HEK293 (cell line): ENCODE measurements at regions not wholly inside any gene's neighbourhood (a gene's known extent, or its start where the extent isn't known, plus 50 kb on each side); places are given as distances from the start of the nearest gene placed in this dataset.

Experiments used
- CTCF ChIA-PET: fragments of 350-600 bp; formaldehyde crosslinking; extraction: SDS; loops from one replicate; lab custom pipeline; 2021; ENCODE audit warnings: antibody characterized with exemption; lab: Yijun Ruan, JAX
- POLR2A ChIA-PET: fragments of 300-600 bp; formaldehyde crosslinking; extraction: SDS; loops from one replicate; lab custom pipeline; 2020; ENCODE audit warnings: antibody characterized with exemption, inconsistent platforms; lab: Yijun Ruan, JAX
- H3K27ac ChIP-seq: fragments of 200-500 bp; sonication (Bioruptor generic); 2 replicates; pipeline ENCODE4 v1.5.1; 2014; ENCODE audit warnings: low read depth, low read length, control low read depth, inconsistent platforms; ENCODE audit errors: extremely low read depth
- H3K36me3 ChIP-seq, 2 experiments: fragments of 200-500 bp in 1 of 2; sonication (Bioruptor generic) in 1 of 2; 1 replicate in 1 of 2; 2 replicates in 1 of 2; pipeline ENCODE4 v1.5.1; 2014 to 2017; ENCODE audit warnings: inconsistent platforms in 2 of 2, low read length in 2 of 2; ENCODE audit not compliant: control insufficient read depth in 2 of 2, insufficient read depth in 1 of 2
- H3K4me1 ChIP-seq: fragments of 200-500 bp; sonication (Bioruptor generic); 2 replicates; pipeline ENCODE4 v1.5.1; 2014; ENCODE audit warnings: mild to moderate bottlenecking, low read length, inconsistent platforms; ENCODE audit not compliant: control insufficient read depth, insufficient read depth
- H3K4me3 ChIP-seq: 2 replicates; pipeline ENCODE4 v1.5.1; 2011; ENCODE audit warnings: low read depth, mild to moderate bottlenecking, control low read depth, low read length, moderate library complexity
- H3K9me3 ChIP-seq: fragments of 200-500 bp; sonication (Bioruptor generic); 2 replicates; pipeline ENCODE4 v1.5.1; 2014; ENCODE audit warnings: low read depth, low read length, inconsistent platforms; ENCODE audit not compliant: control insufficient read depth, insufficient read depth
- GFI1B ChIP-seq: fragments of 450-650 bp; formaldehyde crosslinking; IDR thresholded peaks from 2 replicates; pipeline ENCODE4 v1.5.1; 2016; ENCODE audit warnings: missing biosample characterization, missing genetic modification characterization
- GLIS2 ChIP-seq: fragments of 450-650 bp; formaldehyde crosslinking; IDR thresholded peaks from 2 replicates; pipeline ENCODE4 v1.5.1; 2016; ENCODE audit warnings: missing biosample characterization, missing genetic modification characterization
- KLF9 ChIP-seq: fragments of 450-650 bp; formaldehyde crosslinking; IDR thresholded peaks from 2 replicates; pipeline ENCODE4 v1.5.1; 2016; ENCODE audit warnings: missing biosample characterization, missing genetic modification characterization, low read depth
- ZFP3 ChIP-seq: fragments of 450-650 bp; formaldehyde crosslinking; IDR thresholded peaks from 2 replicates; pipeline ENCODE4 v1.5.1; 2016; ENCODE audit warnings: low read depth, missing biosample characterization, missing genetic modification characterization
- ZNF175 ChIP-seq: fragments of 450-650 bp; formaldehyde crosslinking; IDR thresholded peaks from 2 replicates; pipeline ENCODE4 v1.5.1; 2016; ENCODE audit warnings: missing biosample characterization, missing genetic modification characterization
- ZNF266 ChIP-seq: fragments of 450-650 bp; formaldehyde crosslinking; IDR thresholded peaks from 2 replicates; pipeline ENCODE4 v1.5.1; 2016; ENCODE audit warnings: missing biosample characterization, missing genetic modification characterization, low read depth
- ZNF350 ChIP-seq: fragments of 450-650 bp; formaldehyde crosslinking; IDR thresholded peaks from 2 replicates; pipeline ENCODE4 v1.5.0; 2017; ENCODE audit warnings: missing biosample characterization, mild to moderate bottlenecking, missing genetic modification characterization
- ZNF530 ChIP-seq: fragments of 450-650 bp; formaldehyde crosslinking; IDR thresholded peaks from 2 replicates; pipeline ENCODE4 v1.5.1; 2016; ENCODE audit warnings: low read depth, missing biosample characterization, missing genetic modification characterization
- ZNF544 ChIP-seq: fragments of 450-650 bp; formaldehyde crosslinking; IDR thresholded peaks from 2 replicates; pipeline ENCODE4 v1.5.0; 2017; ENCODE audit warnings: missing biosample characterization, missing genetic modification characterization
- ZNF548 ChIP-seq: fragments of 450-650 bp; formaldehyde crosslinking; IDR thresholded peaks from 2 replicates; pipeline ENCODE4 v1.5.1; 2016; ENCODE audit warnings: missing biosample characterization, missing genetic modification characterization
- ZNF549 ChIP-seq: fragments of 450-650 bp; IDR thresholded peaks from 2 replicates; pipeline ENCODE4 v1.5.1; 2018; ENCODE audit warnings: missing biosample characterization, missing genetic modification characterization, mild to moderate bottlenecking, inconsistent platforms, moderate library complexity
- ZNF596 ChIP-seq: fragments of 450-650 bp; IDR thresholded peaks from 2 replicates; pipeline ENCODE4 v1.5.0; 2018; ENCODE audit warnings: missing biosample characterization, mild to moderate bottlenecking, missing genetic modification characterization, moderate library complexity
- ZNF610 ChIP-seq: fragments of 450-650 bp; formaldehyde crosslinking; IDR thresholded peaks from 2 replicates; pipeline ENCODE4 v1.5.1; 2016; ENCODE audit warnings: missing biosample characterization, missing genetic modification characterization, borderline replicate concordance
- ZNF664 ChIP-seq: fragments of 450-650 bp; formaldehyde crosslinking; IDR thresholded peaks from 2 replicates; pipeline ENCODE4 v1.5.1; 2016; ENCODE audit warnings: missing biosample characterization, missing genetic modification characterization
- ZNF677 ChIP-seq: fragments of 450-650 bp; IDR thresholded peaks from 2 replicates; pipeline ENCODE4 v1.5.0; 2018; ENCODE audit warnings: missing biosample characterization, mild to moderate bottlenecking, missing genetic modification characterization, moderate library complexity
- ZNF777 ChIP-seq: fragments of 450-650 bp; formaldehyde crosslinking; IDR thresholded peaks from 2 replicates; pipeline ENCODE4 v1.5.1; 2017; ENCODE audit warnings: missing biosample characterization, missing genetic modification characterization, borderline replicate concordance
- TF ChIP-seq, protein P1 (sequence below): fragments of 450-650 bp; formaldehyde crosslinking; IDR thresholded peaks from 2 replicates; pipeline ENCODE4 v1.5.1; 2017; ENCODE audit warnings: missing biosample characterization, missing genetic modification characterization
- TF ChIP-seq, protein P2 (sequence below): fragments of 450-650 bp; formaldehyde crosslinking; IDR thresholded peaks from 2 replicates; pipeline ENCODE4 v1.5.1; 2017; ENCODE audit warnings: missing biosample characterization, missing genetic modification characterization
- TF ChIP-seq, protein P3 (sequence below): fragments of 450-650 bp; formaldehyde crosslinking; IDR thresholded peaks from 2 replicates; pipeline ENCODE4 v1.5.1; 2016; ENCODE audit warnings: missing biosample characterization, missing genetic modification characterization
- TF ChIP-seq, protein P4 (sequence below): fragments of 450-650 bp; formaldehyde crosslinking; IDR thresholded peaks from 2 replicates; pipeline ENCODE4 v1.5.1; 2016; ENCODE audit warnings: missing biosample characterization, missing genetic modification characterization
- TF ChIP-seq, protein P5 (sequence below): fragments of 450-650 bp; formaldehyde crosslinking; IDR thresholded peaks from 2 replicates; pipeline ENCODE4 v1.5.1; 2017; ENCODE audit warnings: missing biosample characterization, missing genetic modification characterization

DNA sequence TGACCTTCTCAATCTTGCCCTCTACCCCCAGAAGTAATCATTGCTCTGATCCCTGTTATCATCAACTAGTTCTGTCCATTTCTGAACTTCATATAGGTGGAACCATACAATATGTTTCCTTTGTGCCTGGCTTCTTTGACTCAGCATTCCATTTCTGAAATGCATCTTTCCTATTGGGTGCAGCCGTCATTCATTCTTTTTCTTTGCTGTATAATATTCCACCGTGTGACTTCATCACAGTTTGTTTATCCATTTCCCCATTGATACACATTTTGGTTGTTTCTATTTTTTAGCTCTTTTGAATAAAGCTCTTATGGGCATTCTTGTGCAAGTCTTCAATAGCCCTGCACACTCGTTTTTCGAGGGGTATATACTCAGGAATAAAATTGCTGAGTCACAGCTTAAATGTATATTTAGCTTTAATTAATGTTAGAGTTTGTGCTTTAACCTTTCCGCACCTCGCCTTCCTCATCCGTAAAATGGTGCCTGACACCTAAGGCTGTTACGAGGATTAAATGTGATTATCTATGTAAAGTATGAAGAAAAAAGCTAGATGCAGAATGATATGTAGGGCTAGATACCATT is 491.6 kb downstream of the MIAT start (continued):
- no peak for TF ChIP-seq ZNF548 (tag by site-specific recombination)
- no peak for TF ChIP-seq ZNF175
- TF ChIP-seq ZNF350 (tag by site-specific recombination): no peak
- TF ChIP-seq, protein P1, sequence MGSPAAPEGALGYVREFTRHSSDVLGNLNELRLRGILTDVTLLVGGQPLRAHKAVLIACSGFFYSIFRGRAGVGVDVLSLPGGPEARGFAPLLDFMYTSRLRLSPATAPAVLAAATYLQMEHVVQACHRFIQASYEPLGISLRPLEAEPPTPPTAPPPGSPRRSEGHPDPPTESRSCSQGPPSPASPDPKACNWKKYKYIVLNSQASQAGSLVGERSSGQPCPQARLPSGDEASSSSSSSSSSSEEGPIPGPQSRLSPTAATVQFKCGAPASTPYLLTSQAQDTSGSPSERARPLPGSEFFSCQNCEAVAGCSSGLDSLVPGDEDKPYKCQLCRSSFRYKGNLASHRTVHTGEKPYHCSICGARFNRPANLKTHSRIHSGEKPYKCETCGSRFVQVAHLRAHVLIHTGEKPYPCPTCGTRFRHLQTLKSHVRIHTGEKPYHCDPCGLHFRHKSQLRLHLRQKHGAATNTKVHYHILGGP: no peak

DNA sequence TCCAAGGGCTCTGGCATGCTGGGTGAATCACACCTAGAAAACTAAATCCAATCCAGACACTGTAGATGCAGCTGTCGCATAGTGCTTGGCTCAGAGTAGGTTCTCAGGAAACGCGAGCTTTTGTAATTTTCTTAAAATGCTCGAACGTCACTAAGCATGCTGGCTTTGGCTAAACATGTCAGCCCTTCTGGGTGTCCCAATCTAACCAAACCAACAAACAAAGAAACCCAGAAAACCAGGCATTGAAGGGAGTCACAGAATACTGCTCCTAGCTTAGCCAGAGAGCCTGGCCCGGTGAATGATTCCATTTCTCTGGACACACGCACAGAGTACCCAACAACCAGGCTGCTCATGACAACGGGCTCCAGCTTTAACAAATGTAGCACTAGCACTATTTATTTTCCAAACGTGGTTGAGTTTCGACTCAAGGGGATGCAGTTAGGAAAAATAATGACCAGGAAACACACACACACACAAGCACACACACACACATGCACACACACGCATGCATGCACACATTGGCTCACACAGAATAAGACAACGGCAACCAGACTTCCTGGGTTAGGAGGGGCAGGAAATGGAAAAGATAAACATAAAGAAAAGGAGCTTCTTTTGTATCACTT is 492.6 kb downstream of the MIAT start:
- H3K4me1 ChIP-seq: no peaks in the 10 kb centered on the region
- CTCF ChIA-PET: interaction anchor here (0.9 to 2.0 kb wide), 6 partner anchors 15 to 186 kb away, joined by 3 to 4 read pairs (median 3); no protein-coding TSS in a partner anchor
- TF ChIP-seq, protein P2, sequence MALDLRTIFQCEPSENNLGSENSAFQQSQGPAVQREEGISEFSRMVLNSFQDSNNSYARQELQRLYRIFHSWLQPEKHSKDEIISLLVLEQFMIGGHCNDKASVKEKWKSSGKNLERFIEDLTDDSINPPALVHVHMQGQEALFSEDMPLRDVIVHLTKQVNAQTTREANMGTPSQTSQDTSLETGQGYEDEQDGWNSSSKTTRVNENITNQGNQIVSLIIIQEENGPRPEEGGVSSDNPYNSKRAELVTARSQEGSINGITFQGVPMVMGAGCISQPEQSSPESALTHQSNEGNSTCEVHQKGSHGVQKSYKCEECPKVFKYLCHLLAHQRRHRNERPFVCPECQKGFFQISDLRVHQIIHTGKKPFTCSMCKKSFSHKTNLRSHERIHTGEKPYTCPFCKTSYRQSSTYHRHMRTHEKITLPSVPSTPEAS (tag by site-specific recombination): peak; percentile 70
- TF ChIP-seq ZNF777 (tag by site-specific recombination): no peak
- no peak for TF ChIP-seq ZNF266 (tag by site-specific recombination)
- TF ChIP-seq, all 188 proteins: peak for 1
- POLR2A ChIA-PET: interaction anchor here (1.0 kb wide), 1 partner anchor 16 kb away, joined by 3 read pairs; no protein-coding TSS in a partner anchor
- Histone ChIP-seq H3K9me3 (peaks cover 2% of the 10 kb centered on the region; the same call in 1 of the 2 replicates), H3K4me3 (no peak overlapping the region), H3K27ac (no peak overlapping the region), H3K36me3 (no peaks in the 10 kb centered on the region)

DNA sequence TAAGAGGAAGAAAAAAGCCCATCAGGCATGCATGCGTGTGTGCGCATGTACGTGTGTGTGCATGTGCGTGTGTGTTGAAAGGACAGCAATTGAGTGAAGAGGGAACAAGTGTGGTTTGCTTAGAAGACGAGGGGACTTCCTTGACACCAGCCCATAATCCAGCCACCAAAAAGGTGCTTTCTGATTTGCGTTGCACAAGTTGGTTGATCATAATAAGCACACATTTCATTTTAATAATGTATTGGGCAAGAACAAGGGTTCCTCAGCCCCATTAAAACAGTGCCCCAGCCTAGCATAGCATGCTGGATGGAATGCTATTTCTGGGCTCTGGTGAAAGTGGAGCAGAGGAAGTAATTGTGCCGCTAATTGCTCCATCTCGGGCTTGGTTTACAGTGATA is 493.2 kb downstream of the MIAT start:
- H3K27ac ChIP-seq: no peak overlapping the region
- peaks cover 2% of the 10 kb centered on the region; the same call in 1 of the 2 replicates for H3K9me3 ChIP-seq
- no peaks in the 10 kb centered on the region for H3K36me3 ChIP-seq
- no peak overlapping the region for H3K4me3 ChIP-seq
- no peaks in the 10 kb centered on the region for H3K4me1 ChIP-seq
- no peak for TF ChIP-seq ZNF544
- TF ChIP-seq ZNF610 (tag by site-specific recombination): no peak
- TF ChIP-seq, protein P3, sequence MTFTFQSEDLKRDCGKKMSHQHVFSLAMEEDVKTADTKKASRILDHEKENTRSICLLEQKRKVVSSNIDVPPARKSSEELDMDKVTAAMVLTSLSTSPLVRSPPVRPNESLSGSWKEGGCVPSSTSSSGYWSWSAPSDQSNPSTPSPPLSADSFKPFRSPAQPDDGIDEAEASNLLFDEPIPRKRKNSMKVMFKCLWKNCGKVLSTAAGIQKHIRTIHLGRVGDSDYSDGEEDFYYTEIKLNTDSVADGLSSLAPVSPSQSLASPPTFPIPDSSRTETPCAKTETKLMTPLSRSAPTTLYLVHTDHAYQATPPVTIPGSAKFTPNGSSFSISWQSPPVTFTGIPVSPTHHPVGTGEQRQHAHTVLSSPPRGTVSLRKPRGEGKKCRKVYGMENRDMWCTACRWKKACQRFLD (tag by site-specific recombination): no peak
- TF ChIP-seq GFI1B (tag by site-specific recombination): no peak
- no peak for TF ChIP-seq ZNF530 (tag by site-specific recombination)
- no peak for TF ChIP-seq ZNF677 (tag by site-specific recombination)
- TF ChIP-seq GLIS2: no peak
- CTCF ChIA-PET: interaction anchor here (0.6 to 2.0 kb wide), 7 partner anchors 19 to 178 kb away, joined by 3 to 8 read pairs (median 4); no protein-coding TSS in a partner anchor
- POLR2A ChIA-PET: interaction anchor here (1.0 kb wide), 1 partner anchor 17 kb away, joined by 3 read pairs; no protein-coding TSS in a partner anchor

DNA sequence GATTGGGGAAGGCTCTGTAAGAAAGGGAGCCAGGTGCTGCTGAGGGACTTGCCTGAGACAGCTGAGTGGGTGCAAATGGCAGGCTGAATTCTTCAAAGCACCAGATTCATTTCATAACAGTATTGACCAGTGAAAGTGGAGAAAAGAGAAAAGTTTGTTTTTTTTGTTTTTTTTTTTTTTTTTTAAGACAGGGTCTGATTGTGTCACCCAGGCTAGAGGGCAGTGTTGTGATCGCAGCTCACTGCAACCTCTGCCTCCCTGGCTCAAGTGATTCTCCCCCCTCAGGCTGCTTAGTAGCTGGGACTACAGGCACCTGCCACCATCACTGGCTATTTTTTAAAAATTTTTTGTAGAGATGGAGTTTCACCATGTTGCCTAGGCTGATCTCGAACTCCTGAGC is 494.0 kb downstream of the MIAT start:
- Histone ChIP-seq H3K9me3 (peaks cover 2% of the 10 kb centered on the region; the same call in 1 of the 2 replicates), H3K4me3 (no peak overlapping the region), H3K27ac (no peak overlapping the region), H3K4me1 (no peaks in the 10 kb centered on the region), H3K36me3 (no peaks in the 10 kb centered on the region)
- ChIA-PET POLR2A (interaction anchor here (0.6 to 1.2 kb wide), 3 partner anchors 17 to 474 kb away, joined by 3 to 5 read pairs (median 3); no protein-coding TSS in a partner anchor), CTCF (interaction anchor here (0.6 to 2.0 kb wide), 9 partner anchors 20 to 667 kb away, joined by 3 to 8 read pairs (median 4); no protein-coding TSS in a partner anchor)
- TF ChIP-seq ZFP3 (tag by site-specific recombination) (no peak), ZNF596 (no peak), ZNF664 (tag by site-specific recombination) (no peak), KLF9 (tag by site-specific recombination) (no peak), ZNF549 (tag by site-specific recombination) (no peak)
- TF ChIP-seq, protein P4, sequence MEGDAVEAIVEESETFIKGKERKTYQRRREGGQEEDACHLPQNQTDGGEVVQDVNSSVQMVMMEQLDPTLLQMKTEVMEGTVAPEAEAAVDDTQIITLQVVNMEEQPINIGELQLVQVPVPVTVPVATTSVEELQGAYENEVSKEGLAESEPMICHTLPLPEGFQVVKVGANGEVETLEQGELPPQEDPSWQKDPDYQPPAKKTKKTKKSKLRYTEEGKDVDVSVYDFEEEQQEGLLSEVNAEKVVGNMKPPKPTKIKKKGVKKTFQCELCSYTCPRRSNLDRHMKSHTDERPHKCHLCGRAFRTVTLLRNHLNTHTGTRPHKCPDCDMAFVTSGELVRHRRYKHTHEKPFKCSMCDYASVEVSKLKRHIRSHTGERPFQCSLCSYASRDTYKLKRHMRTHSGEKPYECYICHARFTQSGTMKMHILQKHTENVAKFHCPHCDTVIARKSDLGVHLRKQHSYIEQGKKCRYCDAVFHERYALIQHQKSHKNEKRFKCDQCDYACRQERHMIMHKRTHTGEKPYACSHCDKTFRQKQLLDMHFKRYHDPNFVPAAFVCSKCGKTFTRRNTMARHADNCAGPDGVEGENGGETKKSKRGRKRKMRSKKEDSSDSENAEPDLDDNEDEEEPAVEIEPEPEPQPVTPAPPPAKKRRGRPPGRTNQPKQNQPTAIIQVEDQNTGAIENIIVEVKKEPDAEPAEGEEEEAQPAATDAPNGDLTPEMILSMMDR (tag by site-specific recombination): peak; percentile 39
- TF ChIP-seq, protein P5, sequence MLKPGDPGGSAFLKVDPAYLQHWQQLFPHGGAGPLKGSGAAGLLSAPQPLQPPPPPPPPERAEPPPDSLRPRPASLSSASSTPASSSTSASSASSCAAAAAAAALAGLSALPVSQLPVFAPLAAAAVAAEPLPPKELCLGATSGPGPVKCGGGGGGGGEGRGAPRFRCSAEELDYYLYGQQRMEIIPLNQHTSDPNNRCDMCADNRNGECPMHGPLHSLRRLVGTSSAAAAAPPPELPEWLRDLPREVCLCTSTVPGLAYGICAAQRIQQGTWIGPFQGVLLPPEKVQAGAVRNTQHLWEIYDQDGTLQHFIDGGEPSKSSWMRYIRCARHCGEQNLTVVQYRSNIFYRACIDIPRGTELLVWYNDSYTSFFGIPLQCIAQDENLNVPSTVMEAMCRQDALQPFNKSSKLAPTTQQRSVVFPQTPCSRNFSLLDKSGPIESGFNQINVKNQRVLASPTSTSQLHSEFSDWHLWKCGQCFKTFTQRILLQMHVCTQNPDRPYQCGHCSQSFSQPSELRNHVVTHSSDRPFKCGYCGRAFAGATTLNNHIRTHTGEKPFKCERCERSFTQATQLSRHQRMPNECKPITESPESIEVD (tag by site-specific recombination): no peak
